ENCODE measurements at regions not wholly inside any gene's neighbourhood (a gene's known extent, or its start where the extent isn't known, plus 50 kb on each side); places are given as distances from the start of the nearest gene placed in this dataset.
A peak's percentile ranks its signal among the peaks of the same experiment; 100 is the strongest.

DNA sequence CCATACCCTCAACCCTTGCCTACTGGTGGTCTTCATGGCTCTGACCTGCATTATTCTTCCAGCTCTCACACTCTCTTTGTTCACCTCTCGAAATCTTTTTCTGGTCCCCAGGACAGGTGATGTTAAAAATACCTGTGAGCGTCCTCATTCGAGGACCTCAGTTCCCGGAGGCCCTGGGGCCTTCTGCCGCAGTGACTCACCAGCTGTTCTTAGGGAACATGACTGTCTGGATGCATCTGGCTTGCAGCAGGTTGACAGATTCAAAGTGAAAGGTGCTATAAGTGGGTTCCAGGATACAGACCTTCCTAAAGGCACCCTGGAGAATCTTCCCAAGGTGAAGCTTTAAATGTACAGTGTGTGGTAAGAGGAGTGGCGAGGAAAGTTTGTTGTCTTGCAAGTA is 210.4 kb upstream of the KCNG1 start:
- Histone ChIP-seq H3K4me3 (ENCODE audit: low read length) (no peak overlapping the region), H3K79me2 (ENCODE audit: control insufficient read depth, insufficient read depth, low read length) (no peaks in the 10 kb centered on the region), H3K79me1 (ENCODE audit: low read length) (no peaks in the 10 kb centered on the region), H3K23ac (ENCODE audit: low read length) (no peak overlapping the region), H2BK5ac (ENCODE audit: low read length) (no peak overlapping the region), H2BK120ac (ENCODE audit: low read depth, low read length) (no peak overlapping the region), H3K36me3 (ENCODE audit: control insufficient read depth, insufficient read depth, low read length) (no peaks in the 10 kb centered on the region), H3K4me1 (ENCODE audit: control insufficient read depth, low read depth, low read length) (peaks cover 1% of the 10 kb centered on the region), H3K27ac (ENCODE audit: low read depth, low read length) (no peak overlapping the region), H3K18ac (ENCODE audit: low read length) (no peak overlapping the region), H3K9ac (ENCODE audit: low read length) (no peak overlapping the region), H3K4ac (ENCODE audit: low read depth, low read length) (no peak overlapping the region), H4K5ac (ENCODE audit: low read length) (no peak overlapping the region), H3K56ac (ENCODE audit: low read length) (no peak overlapping the region), H4K8ac (ENCODE audit: low read depth, low read length) (no peak overlapping the region), H2AK5ac (ENCODE audit: low read length) (no peak overlapping the region), H3K27me3 (ENCODE audit: insufficient read depth, low read length, poor library complexity) (no peaks in the 10 kb centered on the region), H2BK15ac (replicated peaks; ENCODE audit: low read depth) (no peak overlapping the region), H3K4me2 (ENCODE audit: low read length) (no peak overlapping the region)
- no peak for DNase-seq
- no CpG with 5 or more reads among the region's 6 CpGs for WGBS (ENCODE audit: extremely low coverage, insufficient coverage, low lambda C conversion rate)

DNA sequence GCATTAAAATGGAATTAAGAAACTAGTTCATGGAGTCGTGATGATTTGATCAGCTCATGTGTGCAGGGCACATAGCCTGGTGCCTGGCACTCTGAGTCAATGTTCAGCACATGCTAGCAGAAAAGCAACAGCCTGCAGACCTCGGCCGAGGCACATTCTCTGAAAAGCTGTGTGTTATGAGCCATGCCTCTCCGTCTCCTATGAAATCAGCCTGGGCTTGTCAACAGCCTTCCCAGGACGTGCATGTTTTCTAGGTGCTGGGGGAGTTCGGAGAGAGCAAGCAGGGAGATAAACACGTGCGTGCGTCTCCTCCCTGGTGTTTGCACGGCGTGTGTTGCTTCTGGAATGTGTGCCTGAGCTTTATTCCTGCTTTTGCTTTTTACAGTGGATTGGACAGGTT is 207.8 kb upstream of the KCNG1 start:
- H4K5ac ChIP-seq (ENCODE audit: low read length) = no peak overlapping the region
- no peak overlapping the region for H2BK15ac ChIP-seq (replicated peaks; ENCODE audit: low read depth)
- H2BK5ac ChIP-seq (ENCODE audit: low read length) = no peak overlapping the region
- DNase-seq = no peak
- no peak overlapping the region for H3K23ac ChIP-seq (ENCODE audit: low read length)
- H2BK120ac ChIP-seq (ENCODE audit: low read depth, low read length) = no peak overlapping the region
- no peaks in the 10 kb centered on the region for H3K36me3 ChIP-seq (ENCODE audit: control insufficient read depth, insufficient read depth, low read length)
- H3K4me1 ChIP-seq (ENCODE audit: control insufficient read depth, low read depth, low read length) = no peaks in the 10 kb centered on the region
- H3K27me3 ChIP-seq (ENCODE audit: insufficient read depth, low read length, poor library complexity) = no peaks in the 10 kb centered on the region
- H3K4me2 ChIP-seq (ENCODE audit: low read length) = no peak overlapping the region
- H3K79me1 ChIP-seq (ENCODE audit: low read length) = no peaks in the 10 kb centered on the region
- no peak overlapping the region for H3K56ac ChIP-seq (ENCODE audit: low read length)
- H3K9ac ChIP-seq (ENCODE audit: low read length) = no peak overlapping the region
- H3K4ac ChIP-seq (ENCODE audit: low read depth, low read length) = no peak overlapping the region
- no peak overlapping the region for H4K8ac ChIP-seq (ENCODE audit: low read depth, low read length)
- no peak overlapping the region for H3K27ac ChIP-seq (ENCODE audit: low read depth, low read length)
- H2AK5ac ChIP-seq (ENCODE audit: low read length) = no peak overlapping the region
- H3K79me2 ChIP-seq (ENCODE audit: control insufficient read depth, insufficient read depth, low read length) = no peaks in the 10 kb centered on the region
- no peak overlapping the region for H3K4me3 ChIP-seq (ENCODE audit: low read length)
- no peak overlapping the region for H3K18ac ChIP-seq (ENCODE audit: low read length)
- no CpG with 5 or more reads among the region's 11 CpGs for WGBS (ENCODE audit: extremely low coverage, insufficient coverage, low lambda C conversion rate)

DNA sequence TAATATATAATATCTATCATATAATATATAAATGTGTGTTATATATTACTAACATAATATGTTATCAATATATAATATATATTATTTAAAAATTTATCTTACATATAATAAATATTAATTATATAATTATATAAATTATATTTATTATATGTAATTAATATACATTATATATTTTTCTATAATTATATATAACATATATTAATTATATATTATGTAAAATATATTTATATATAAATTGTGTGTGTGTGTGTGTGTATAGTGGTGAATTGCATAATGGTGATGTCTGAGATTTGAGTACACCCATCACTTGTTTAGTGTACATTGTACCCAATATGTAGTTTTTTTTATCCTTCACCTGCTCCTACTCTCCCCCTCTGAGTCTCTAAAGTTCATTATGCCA is 205.9 kb upstream of the KCNG1 start:
- H3K36me3 ChIP-seq (ENCODE audit: control insufficient read depth, insufficient read depth, low read length) = no peaks in the 10 kb centered on the region
- no peak overlapping the region for H2BK15ac ChIP-seq (replicated peaks; ENCODE audit: low read depth)
- no peaks in the 10 kb centered on the region for H3K79me2 ChIP-seq (ENCODE audit: control insufficient read depth, insufficient read depth, low read length)
- H3K4me2 ChIP-seq (ENCODE audit: low read length) = no peak overlapping the region
- no peak overlapping the region for H3K4ac ChIP-seq (ENCODE audit: low read depth, low read length)
- H3K4me1 ChIP-seq (ENCODE audit: control insufficient read depth, low read depth, low read length) = peaks cover 3% of the 10 kb centered on the region
- no peak overlapping the region for H3K56ac ChIP-seq (ENCODE audit: low read length)
- DNase-seq = no peak
- H2BK5ac ChIP-seq (ENCODE audit: low read length) = no peak overlapping the region
- no peak overlapping the region for H4K5ac ChIP-seq (ENCODE audit: low read length)
- H3K27ac ChIP-seq (ENCODE audit: low read depth, low read length) = no peak overlapping the region
- H2BK120ac ChIP-seq (ENCODE audit: low read depth, low read length) = no peak overlapping the region
- H3K23ac ChIP-seq (ENCODE audit: low read length) = no peak overlapping the region
- no peaks in the 10 kb centered on the region for H3K79me1 ChIP-seq (ENCODE audit: low read length)
- no peak overlapping the region for H3K9ac ChIP-seq (ENCODE audit: low read length)
- H3K4me3 ChIP-seq (ENCODE audit: low read length) = no peak overlapping the region
- no peak overlapping the region for H3K18ac ChIP-seq (ENCODE audit: low read length)
- no peaks in the 10 kb centered on the region for H3K27me3 ChIP-seq (ENCODE audit: insufficient read depth, low read length, poor library complexity)
- no peak overlapping the region for H4K8ac ChIP-seq (ENCODE audit: low read depth, low read length)
- no peak overlapping the region for H2AK5ac ChIP-seq (ENCODE audit: low read length)

DNA sequence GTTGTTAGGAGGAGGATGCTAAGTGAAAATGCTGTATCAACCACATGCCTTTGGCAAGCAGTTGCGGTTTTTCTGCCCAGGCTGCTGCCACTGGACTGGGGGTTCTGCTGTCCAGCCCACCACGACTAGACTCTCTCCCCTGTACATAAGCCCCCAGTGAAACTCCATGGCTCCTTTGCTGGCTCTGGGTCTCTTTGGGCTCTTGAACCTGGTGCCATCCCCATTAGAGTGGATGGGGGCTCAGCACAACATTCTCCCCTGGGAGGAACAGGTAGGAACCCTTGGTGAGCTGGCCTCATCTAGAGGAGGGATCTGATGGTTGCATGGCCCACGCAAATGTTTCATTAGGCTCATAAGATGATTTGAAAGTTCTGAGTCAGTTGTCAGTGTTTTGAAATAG is 204.8 kb upstream of the KCNG1 start:
- H4K5ac ChIP-seq (ENCODE audit: low read length) = no peak overlapping the region
- no peak overlapping the region for H3K56ac ChIP-seq (ENCODE audit: low read length)
- no peak overlapping the region for H3K27ac ChIP-seq (ENCODE audit: low read depth, low read length)
- no peak overlapping the region for H2BK120ac ChIP-seq (ENCODE audit: low read depth, low read length)
- peaks cover 8% of the 10 kb centered on the region for H3K4me1 ChIP-seq (ENCODE audit: control insufficient read depth, low read depth, low read length)
- H3K4me2 ChIP-seq (ENCODE audit: low read length) = no peak overlapping the region
- no peaks in the 10 kb centered on the region for H3K79me1 ChIP-seq (ENCODE audit: low read length)
- no peak for DNase-seq
- H3K9ac ChIP-seq (ENCODE audit: low read length) = no peak overlapping the region
- no CpG with 5 or more reads among the region's 3 CpGs for WGBS (ENCODE audit: extremely low coverage, insufficient coverage, low lambda C conversion rate)
- no peak overlapping the region for H2BK5ac ChIP-seq (ENCODE audit: low read length)
- H2BK15ac ChIP-seq (replicated peaks; ENCODE audit: low read depth) = no peak overlapping the region
- no peaks in the 10 kb centered on the region for H3K27me3 ChIP-seq (ENCODE audit: insufficient read depth, low read length, poor library complexity)
- H3K4ac ChIP-seq (ENCODE audit: low read depth, low read length) = no peak overlapping the region
- H3K18ac ChIP-seq (ENCODE audit: low read length) = no peak overlapping the region
- H3K79me2 ChIP-seq (ENCODE audit: control insufficient read depth, insufficient read depth, low read length) = no peaks in the 10 kb centered on the region
- no peak overlapping the region for H3K23ac ChIP-seq (ENCODE audit: low read length)
- no peaks in the 10 kb centered on the region for H3K36me3 ChIP-seq (ENCODE audit: control insufficient read depth, insufficient read depth, low read length)
- H3K4me3 ChIP-seq (ENCODE audit: low read length) = no peak overlapping the region
- no peak overlapping the region for H4K8ac ChIP-seq (ENCODE audit: low read depth, low read length)
- H2AK5ac ChIP-seq (ENCODE audit: low read length) = no peak overlapping the region

DNA sequence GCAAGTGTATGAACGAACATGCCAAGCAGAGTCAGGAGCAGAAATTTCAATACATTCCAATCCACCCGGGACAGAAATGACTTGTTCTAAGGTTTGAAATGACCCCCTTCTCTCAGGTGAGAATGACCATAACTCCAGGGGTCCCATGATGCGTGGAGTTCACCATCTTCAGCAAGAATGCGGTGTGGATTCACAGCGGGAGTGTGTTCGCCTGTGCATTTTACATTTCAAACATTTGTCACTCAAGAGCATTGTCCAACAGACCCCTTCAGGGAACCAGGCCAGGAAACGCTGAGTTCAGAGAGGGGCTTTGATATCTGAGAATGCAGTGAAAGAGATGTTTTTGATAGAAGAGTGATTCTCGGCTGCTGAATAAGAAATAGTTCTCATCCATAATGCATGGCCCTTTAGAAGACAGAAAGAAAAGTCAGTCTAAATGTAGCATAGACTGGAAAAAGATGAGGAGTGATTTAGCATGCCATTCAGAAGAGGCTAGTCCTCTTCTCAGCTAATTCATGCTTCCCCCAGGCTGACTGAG is 200.3 kb upstream of the KCNG1 start:
- no peak overlapping the region for H3K18ac ChIP-seq (ENCODE audit: low read length)
- peak overlapping the region; percentile 16 for H3K27ac ChIP-seq (ENCODE audit: low read depth, low read length)
- peak; percentile 32 for DNase-seq

DNA sequence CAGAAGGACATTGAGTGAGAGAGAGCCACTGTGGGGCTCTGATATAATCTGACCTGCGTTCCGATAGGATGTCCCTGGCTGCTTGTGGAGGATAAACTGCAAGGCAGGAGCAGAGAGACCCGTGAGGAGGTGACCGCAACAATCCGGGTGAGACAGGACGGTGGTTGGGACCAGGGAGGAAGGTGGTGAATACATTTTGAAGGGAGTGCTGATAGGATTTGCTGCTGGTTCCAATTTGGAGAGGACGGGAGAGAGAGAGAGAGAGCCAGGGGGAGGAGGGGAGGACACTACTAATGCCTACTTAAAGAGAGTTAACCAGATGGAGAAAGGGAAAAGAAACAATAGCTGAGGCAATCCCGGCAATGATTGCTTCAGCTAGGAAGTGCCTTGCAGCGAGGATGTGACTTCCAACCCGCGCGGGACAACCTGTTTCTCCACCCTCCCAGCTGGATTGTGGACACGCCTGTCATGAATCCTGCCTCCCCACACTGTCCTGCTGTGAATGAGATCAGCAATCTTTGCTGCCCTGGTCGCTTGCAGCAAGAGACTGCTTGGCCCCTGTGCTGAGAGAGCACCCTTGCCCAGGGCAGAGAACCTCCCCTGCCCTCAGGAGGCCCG is 199.0 kb upstream of the KCNG1 start:
- Histone ChIP-seq H3K27ac (ENCODE audit: low read depth, low read length) (peak overlapping the region; percentile 67), H4K8ac (ENCODE audit: low read depth, low read length) (no peak overlapping the region)

More for the DNA sequence above, 200.3 kb upstream of the KCNG1 start:
- no peaks in the 10 kb centered on the region for H3K36me3 ChIP-seq (ENCODE audit: control insufficient read depth, insufficient read depth, low read length)
- no peak overlapping the region for H4K5ac ChIP-seq (ENCODE audit: low read length)
- no peaks in the 10 kb centered on the region for H3K27me3 ChIP-seq (ENCODE audit: insufficient read depth, low read length, poor library complexity)
- no peak overlapping the region for H3K4me2 ChIP-seq (ENCODE audit: low read length)
- no peak overlapping the region for H3K23ac ChIP-seq (ENCODE audit: low read length)
- H2BK5ac ChIP-seq (ENCODE audit: low read length) = no peak overlapping the region
- H4K8ac ChIP-seq (ENCODE audit: low read depth, low read length) = no peak overlapping the region
- H3K4ac ChIP-seq (ENCODE audit: low read depth, low read length) = peak overlapping the region; percentile 18
- H2BK15ac ChIP-seq (replicated peaks; ENCODE audit: low read depth) = no peak overlapping the region
- no peak overlapping the region for H2BK120ac ChIP-seq (ENCODE audit: low read depth, low read length)
- H3K56ac ChIP-seq (ENCODE audit: low read length) = peak overlapping the region; percentile 40
- H3K4me1 ChIP-seq (ENCODE audit: control insufficient read depth, low read depth, low read length) = peaks cover 19% of the 10 kb centered on the region
- no CpG with 5 or more reads among the region's 8 CpGs for WGBS (ENCODE audit: extremely low coverage, insufficient coverage, low lambda C conversion rate)
- no peak overlapping the region for H3K4me3 ChIP-seq (ENCODE audit: low read length)
- H2AK5ac ChIP-seq (ENCODE audit: low read length) = no peak overlapping the region
- no peaks in the 10 kb centered on the region for H3K79me2 ChIP-seq (ENCODE audit: control insufficient read depth, insufficient read depth, low read length)
- no peak overlapping the region for H3K9ac ChIP-seq (ENCODE audit: low read length)
- no peaks in the 10 kb centered on the region for H3K79me1 ChIP-seq (ENCODE audit: low read length)

More for the DNA sequence above, 199.0 kb upstream of the KCNG1 start:
- no peaks in the 10 kb centered on the region for H3K79me1 ChIP-seq (ENCODE audit: low read length)
- peak overlapping the region; percentile 89 for H2BK5ac ChIP-seq (ENCODE audit: low read length)
- H2BK15ac ChIP-seq (replicated peaks; ENCODE audit: low read depth) = peak overlapping the region; percentile 9
- no peak overlapping the region for H2AK5ac ChIP-seq (ENCODE audit: low read length)
- H2BK120ac ChIP-seq (ENCODE audit: low read depth, low read length) = peak overlapping the region; percentile 66
- H3K4ac ChIP-seq (ENCODE audit: low read depth, low read length) = peak overlapping the region; percentile 96
- peak overlapping the region; percentile 28 for H3K4me2 ChIP-seq (ENCODE audit: low read length)
- DNase-seq = peak; percentile 97
- H3K18ac ChIP-seq (ENCODE audit: low read length) = peak overlapping the region; percentile 93
- H3K4me1 ChIP-seq (ENCODE audit: control insufficient read depth, low read depth, low read length) = peaks cover 19% of the 10 kb centered on the region
- no peaks in the 10 kb centered on the region for H3K79me2 ChIP-seq (ENCODE audit: control insufficient read depth, insufficient read depth, low read length)
- no peaks in the 10 kb centered on the region for H3K27me3 ChIP-seq (ENCODE audit: insufficient read depth, low read length, poor library complexity)
- no peak overlapping the region for H4K5ac ChIP-seq (ENCODE audit: low read length)
- H3K4me3 ChIP-seq (ENCODE audit: low read length) = no peak overlapping the region
- H3K9ac ChIP-seq (ENCODE audit: low read length) = peak overlapping the region; percentile 67
- peak overlapping the region; percentile 86 for H3K56ac ChIP-seq (ENCODE audit: low read length)
- no peaks in the 10 kb centered on the region for H3K36me3 ChIP-seq (ENCODE audit: control insufficient read depth, insufficient read depth, low read length)
- H3K23ac ChIP-seq (ENCODE audit: low read length) = no peak overlapping the region
- WGBS (ENCODE audit: extremely low coverage, insufficient coverage, low lambda C conversion rate) = no CpG with 5 or more reads among the region's 15 CpGs
